Uterus (tissue), 3 donors: ENCODE measurements at regions not wholly inside any gene's neighbourhood (a gene's known extent, or its start where the extent isn't known, plus 50 kb on each side); places are given as distances from the start of the nearest gene placed in this dataset.

Experiments
- DNase-seq, 2 donors: peaks; one replicate each; pipeline ENCODE4 v3.0.0-alpha.2; 2019 to 2020
- H3K27ac ChIP-seq, 2 donors: fragments of 200-600 bp; sonication (generic); 1 replicate in 1 of 2; 2 replicates in 1 of 2; pipeline ENCODE4 v1.5.1; 2016 to 2018
- H3K27me3 ChIP-seq, 2 donors: fragments of 200-600 bp; sonication (generic); one replicate each; pipeline ENCODE4 v1.5.1; 2018 to 2019; ENCODE audit warnings: control low read depth in 1 of 2
- H3K36me3 ChIP-seq, 2 donors: fragments of 200-600 bp; sonication (generic); one replicate each; pipeline ENCODE4 v1.5.1; 2019; ENCODE audit warnings: control low read depth in 1 of 2
- H3K4me1 ChIP-seq, 2 donors: fragments of 200-600 bp; sonication (generic); one replicate each; pipeline ENCODE4 v1.5.1; 2018 to 2019; ENCODE audit warnings: control low read depth in 1 of 2
- H3K4me3 ChIP-seq, 2 donors: fragments of 200-600 bp; sonication (generic); 1 replicate in 1 of 2; 2 replicates in 1 of 2; pipeline ENCODE4 v1.5.1; 2018 to 2019; ENCODE audit warnings: mild to moderate bottlenecking in 1 of 2
- H3K9me3 ChIP-seq, 2 donors: fragments of 200-600 bp; sonication (generic); one replicate each; pipeline ENCODE4 v1.5.1; 2019; ENCODE audit warnings: control low read depth in 1 of 2
- CTCF ChIP-seq, 4 experiments: fragments of 200-600 bp in 2 of 4; fragments of 450-650 bp in 2 of 4; sonication (generic) in 2 of 4; IDR thresholded peaks; one replicate each; pipeline ENCODE4 v1.5.1; 2016 to 2019; ENCODE audit warnings: antibody characterized with exemption in 4 of 4, mild to moderate bottlenecking in 2 of 4, moderate library complexity in 1 of 4
- POLR2A ChIP-seq, 2 donors: fragments of 450-650 bp; IDR thresholded peaks; one replicate each; pipeline ENCODE4 v1.6.1; 2016; ENCODE audit warnings: antibody characterized with exemption in 2 of 2, mild to moderate bottlenecking in 1 of 2, moderate library complexity in 1 of 2
- intact Hi-C: fragments of 100-400 bp; cut with DNase I; formaldehyde crosslinking; loops from one replicate; pipeline ENCODE4 v1.15.1; 2023; ENCODE audit warnings: low total_unique reads
- donor health status: DM: yes; HTN: yes; CAD: no.

- no peaks in the 10 kb centered on the region for H3K27me3 ChIP-seq
- H3K27ac ChIP-seq, result no peak overlapping the region
- no peaks in the 10 kb centered on the region for H3K9me3 ChIP-seq
- no peak for TF ChIP-seq POLR2A (IDR thresholded peaks at IDR 0.05)
- no peak for TF ChIP-seq CTCF (IDR thresholded peaks at IDR 0.05)
- no peaks in the 10 kb centered on the region for H3K4me1 ChIP-seq
- H3K4me3 ChIP-seq, result no peak overlapping the region
- no peaks in the 10 kb centered on the region for H3K36me3 ChIP-seq
- intact Hi-C loops, result no loop called here
- no peak for DNase-seq
These were observed 433.3 kb upstream of the TCF4 start for GRCh38 chr18:56021136-56021808.

GRCh38 chr18:56019908-56020307 lies 431.9 kb upstream of the TCF4 start:
- no peak overlapping the region for H3K4me3 ChIP-seq
- no peaks in the 10 kb centered on the region for H3K27me3 ChIP-seq
- H3K4me1 ChIP-seq, result no peaks in the 10 kb centered on the region
- DNase-seq, result no peak
- H3K9me3 ChIP-seq, result no peaks in the 10 kb centered on the region
- H3K36me3 ChIP-seq, result no peaks in the 10 kb centered on the region
- no peak for TF ChIP-seq CTCF (IDR thresholded peaks at IDR 0.05)
- no peak overlapping the region for H3K27ac ChIP-seq
- intact Hi-C loops, result no loop called here

- H3K27ac ChIP-seq, result no peak overlapping the region
- no peak for DNase-seq
- no peaks in the 10 kb centered on the region for H3K36me3 ChIP-seq
- TF ChIP-seq POLR2A (IDR thresholded peaks at IDR 0.05), result no peak
- no peaks in the 10 kb centered on the region for H3K27me3 ChIP-seq
- H3K4me1 ChIP-seq, result no peaks in the 10 kb centered on the region
- no peak overlapping the region for H3K4me3 ChIP-seq
- intact Hi-C loops, result no loop called here
- no peaks in the 10 kb centered on the region for H3K9me3 ChIP-seq
These were observed 431.2 kb upstream of the TCF4 start for GRCh38 chr18:56019156-56019555.

GRCh38 chr18:56009411-56009810 lies 421.4 kb upstream of the TCF4 start:
- no peaks in the 10 kb centered on the region for H3K9me3 ChIP-seq
- no peaks in the 10 kb centered on the region for H3K36me3 ChIP-seq
- intact Hi-C loops, result no loop called here
- DNase-seq, result no peak
- H3K27ac ChIP-seq, result no peak overlapping the region
- TF ChIP-seq POLR2A (IDR thresholded peaks at IDR 0.05) (no peak), CTCF (IDR thresholded peaks at IDR 0.05) (no peak)
- no peak overlapping the region for H3K4me3 ChIP-seq
- H3K4me1 ChIP-seq, result no peaks in the 10 kb centered on the region
- no peaks in the 10 kb centered on the region for H3K27me3 ChIP-seq

- DNase-seq, result no peak
- Histone ChIP-seq H3K36me3 (no peaks in the 10 kb centered on the region), H3K4me3 (no peak overlapping the region), H3K9me3 (no peaks in the 10 kb centered on the region), H3K27me3 (no peaks in the 10 kb centered on the region), H3K27ac (no peak overlapping the region), H3K4me1 (no peaks in the 10 kb centered on the region)
- TF ChIP-seq POLR2A (IDR thresholded peaks at IDR 0.05), result no peak
- TF ChIP-seq CTCF (IDR thresholded peaks at IDR 0.05), result no peak
- intact Hi-C loops, result no loop called here
These were observed 415.7 kb upstream of the TCF4 start for GRCh38 chr18:56003720-56004088.
